GM13976 (cell line): ENCODE measurements at regions not wholly inside any gene's neighbourhood (a gene's known extent, or its start where the extent isn't known, plus 50 kb on each side); places are given as distances from the start of the nearest gene placed in this dataset.

Source experiments
- DNase-seq: peaks from one replicate; pipeline ENCODE4 v3.0.0; 2012; ENCODE audit warnings: low spot score
- CTCF ChIP-seq: IDR thresholded peaks from 2 replicates; pipeline ENCODE4 v1.5.1; 2012; ENCODE audit warnings: borderline replicate concordance, mild to moderate bottlenecking; ENCODE audit not compliant: insufficient read depth; ENCODE audit errors: extremely low read depth, missing control alignments, control extremely low read depth
- in situ Hi-C: fragments of 300-500 bp; cut with MboI; formaldehyde crosslinking; loops from one replicate; pipeline ENCODE4 v1.12.0; 2022; ENCODE audit warnings: low sequenced_read_pairs, mixed read lengths, inconsistent platforms; ENCODE audit not compliant: unreplicated experiment

DNA sequence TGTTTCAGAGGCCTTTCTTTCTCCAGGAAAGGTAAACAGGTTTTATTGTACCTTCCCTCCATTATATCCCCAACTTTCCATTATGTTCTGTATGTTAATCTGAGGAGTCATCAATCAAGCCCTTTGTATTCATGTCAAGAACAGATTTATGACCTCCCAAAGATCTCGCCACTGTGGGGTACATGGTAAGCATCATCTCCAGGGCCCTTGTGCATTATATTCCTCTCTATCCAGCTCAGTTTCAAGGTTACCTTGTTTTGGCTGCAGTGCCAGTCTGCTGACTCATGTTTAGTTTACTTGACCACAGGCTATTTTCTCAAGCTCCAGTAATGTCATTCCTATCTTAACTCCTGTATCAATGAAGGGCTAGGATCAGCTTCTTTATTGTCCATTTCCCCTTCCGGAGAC is 125.1 kb upstream of the FRMPD4 start:
- no peak for DNase-seq
- in situ Hi-C loops: no loop called here
- TF ChIP-seq CTCF: no peak

- no peak for TF ChIP-seq CTCF
- no peak for DNase-seq
- in situ Hi-C loops: no loop called here
Observed at GRCh38 chrX:12021698-12022097, 116.6 kb upstream of the FRMPD4 start.

DNA sequence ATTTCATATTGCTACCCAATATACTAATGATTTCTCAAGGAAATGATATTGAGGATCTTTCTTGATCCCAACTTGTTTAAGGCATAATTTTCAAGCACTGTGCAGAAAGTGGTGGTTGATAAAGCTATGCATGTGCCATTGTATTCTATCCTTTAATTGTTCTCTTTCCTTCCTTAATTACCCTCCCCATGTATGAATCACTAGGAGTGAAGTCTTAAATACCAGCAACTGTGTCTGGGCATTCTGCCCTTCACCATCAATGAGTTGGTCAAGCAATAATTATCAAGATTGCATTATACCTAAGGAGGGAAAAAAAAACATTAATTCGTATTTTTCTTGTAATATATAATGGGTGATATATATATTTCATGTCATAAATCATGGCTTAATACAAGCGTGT is 111.8 kb upstream of the FRMPD4 start:
- in situ Hi-C loops: no loop called here
- no peak for TF ChIP-seq CTCF
- DNase-seq: no peak

DNA sequence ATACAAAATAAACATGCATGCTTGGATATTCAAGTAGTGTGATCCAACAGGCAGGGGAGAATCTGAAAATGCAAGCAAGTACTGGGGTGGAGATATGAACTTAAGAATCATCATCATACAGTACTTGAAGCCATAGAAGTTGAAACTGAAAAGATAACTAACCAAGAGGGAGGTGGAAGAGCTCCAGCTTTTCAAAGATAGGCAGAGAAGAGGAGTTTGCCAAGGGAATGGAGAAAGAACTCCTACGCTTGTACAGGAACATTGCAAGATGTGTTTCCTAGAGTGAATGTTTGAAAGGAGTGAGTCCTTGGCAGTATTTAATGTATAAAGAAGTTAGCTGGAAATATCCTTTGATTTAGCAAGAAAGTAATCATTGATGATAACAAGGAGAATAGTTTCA is 106.2 kb upstream of the FRMPD4 start:
- TF ChIP-seq CTCF: no peak
- in situ Hi-C loops: no loop called here
- DNase-seq: no peak

DNA sequence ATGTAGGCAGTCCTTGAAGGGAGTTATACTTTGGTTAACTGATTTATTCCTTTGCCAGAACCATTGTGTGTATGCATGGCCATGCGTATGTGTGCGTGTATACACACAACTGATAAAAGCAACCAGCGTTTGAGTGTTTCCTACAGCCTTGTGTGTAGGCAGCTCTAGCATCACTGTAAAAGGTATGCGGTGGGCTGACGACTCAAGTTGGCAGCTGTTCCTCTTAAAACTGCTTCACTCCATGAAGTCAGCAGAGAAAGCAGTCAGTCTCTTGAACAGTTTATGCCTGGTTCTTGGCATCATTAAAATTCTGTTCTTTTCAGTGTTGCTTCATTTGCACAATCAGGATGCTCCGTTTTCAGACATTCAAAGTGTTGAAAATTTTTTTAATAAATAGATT is 103.5 kb upstream of the FRMPD4 start:
- no peak for DNase-seq
- TF ChIP-seq CTCF: no peak
- in situ Hi-C loops: no loop called here

- no peak for DNase-seq
- in situ Hi-C loops: no loop called here
- TF ChIP-seq CTCF: no peak
Observed at GRCh38 chrX:12042615-12043014, 95.7 kb upstream of the FRMPD4 start.

DNA sequence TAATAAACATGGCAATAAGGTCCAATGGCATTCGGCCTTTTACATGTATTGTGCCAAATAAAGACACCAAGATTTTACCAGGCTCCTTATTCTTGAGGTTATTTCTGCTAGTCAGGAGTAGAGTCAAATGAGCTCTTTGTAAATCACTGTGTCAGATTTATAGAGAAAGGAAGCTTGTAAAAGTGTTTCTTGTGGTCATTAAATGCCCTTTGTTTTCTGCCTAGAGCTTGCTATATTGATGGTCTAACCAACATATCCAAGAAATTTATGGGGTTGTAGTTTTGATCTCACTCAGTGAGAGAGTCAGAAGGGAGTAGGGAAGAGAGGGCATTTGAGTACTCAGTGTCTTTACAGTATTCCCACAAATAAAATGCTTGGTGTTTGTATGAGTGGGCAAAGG is 86.2 kb upstream of the FRMPD4 start:
- no peak for TF ChIP-seq CTCF
- no peak for DNase-seq
- in situ Hi-C loops: no loop called here
